ENCODE measurements at regions not wholly inside any gene's neighbourhood (a gene's known extent, or its start where the extent isn't known, plus 50 kb on each side); places are given as distances from the start of the nearest gene placed in this dataset.
"Not testable (repeated sequence)": the region's sequence is repeated elsewhere in the genome, so short reads cannot be mapped to it uniquely, and the experiment has no call there.

- DNase-seq (ENCODE audit: low read depth), result no peak
These were observed 785.5 kb upstream of the RAB6C start for GRCh38 chr2:129193961-129194360.

DNA sequence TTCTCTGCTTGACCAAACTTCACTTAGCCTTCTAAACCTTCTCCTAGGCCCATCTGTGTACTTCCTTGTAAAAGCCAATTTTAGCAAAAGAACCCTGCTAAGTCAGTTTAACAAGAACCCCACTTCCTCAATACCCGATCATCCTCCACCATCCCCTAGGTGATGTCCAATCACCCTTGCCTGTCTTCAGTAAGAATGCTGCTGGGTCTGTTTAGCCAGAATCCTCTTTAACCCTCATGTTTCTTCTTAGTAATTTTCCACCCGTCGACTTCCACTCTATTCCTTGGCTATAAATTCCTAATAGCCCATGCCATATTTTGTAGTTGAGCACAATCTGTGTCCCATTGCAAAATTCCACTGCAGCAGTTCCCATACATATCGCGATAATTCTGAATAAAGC, 780.0 kb upstream of the RAB6C start:
- no peak for DNase-seq (ENCODE audit: low read depth)

- no peak for DNase-seq (ENCODE audit: low read depth)
These were observed 777.8 kb upstream of the RAB6C start for GRCh38 chr2:129201696-129202095.

DNA sequence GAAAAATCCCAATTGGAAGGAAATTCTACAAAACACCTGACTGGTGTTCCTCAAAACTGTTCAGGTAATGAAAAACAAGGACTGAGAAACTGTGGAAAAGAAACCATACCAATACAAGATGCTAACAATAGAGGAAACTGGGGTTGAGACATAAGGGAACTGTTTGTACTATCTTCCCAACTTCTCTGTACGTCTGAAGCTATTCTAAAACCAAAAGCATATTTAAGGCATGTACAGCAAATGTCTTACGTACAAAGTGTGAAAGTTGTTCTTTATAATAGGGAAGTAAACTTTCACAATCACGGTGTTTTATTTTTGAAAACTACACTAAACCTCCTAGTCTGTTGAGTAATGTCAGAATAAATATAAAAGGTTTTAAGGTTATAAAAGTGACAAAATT, 776.1 kb upstream of the RAB6C start:
- no peak for DNase-seq (ENCODE audit: low read depth)

DNA sequence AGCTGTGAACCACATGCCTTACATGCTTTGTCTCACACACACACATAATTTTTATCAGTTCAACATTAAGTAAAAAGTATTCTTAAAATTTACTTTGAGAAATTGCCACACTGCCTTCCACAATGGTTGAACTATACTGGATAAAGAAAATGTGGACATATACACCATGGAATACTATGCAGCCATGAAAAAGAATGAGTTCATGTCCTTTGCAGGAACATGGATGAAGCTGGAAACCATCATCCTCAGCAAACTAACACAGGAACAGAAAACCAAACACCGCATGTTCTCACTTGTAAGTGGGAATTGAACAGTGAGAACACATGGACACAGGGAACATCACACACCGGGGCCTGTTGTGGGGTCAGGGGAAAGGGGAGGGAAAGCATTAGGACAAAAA, 774.9 kb upstream of the RAB6C start:
- DNase-seq (ENCODE audit: low read depth), result not testable (repeated sequence)

GRCh38 chr2:129205176-129205575, 774.3 kb upstream of the RAB6C start:
- DNase-seq (ENCODE audit: low read depth), result no peak

DNA sequence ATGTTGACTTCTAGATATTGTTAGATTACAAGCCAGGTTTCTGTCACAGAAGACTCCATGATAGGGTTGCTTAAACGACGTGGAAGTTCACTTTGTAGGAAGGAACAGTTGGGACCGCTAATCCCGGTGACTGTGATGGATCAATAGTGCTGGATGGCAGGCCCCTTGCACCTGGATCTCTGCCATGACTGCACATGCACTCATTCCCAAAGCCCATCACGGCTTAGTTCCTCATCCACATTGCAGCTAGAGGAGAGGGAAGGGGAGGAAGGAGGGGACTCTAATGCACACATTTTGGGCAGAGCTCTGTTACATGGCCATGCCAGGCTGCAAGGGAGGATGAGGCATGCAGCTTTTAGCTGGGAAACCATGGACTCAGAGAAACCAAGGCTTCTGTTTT, 773.7 kb upstream of the RAB6C start:
- no peak for DNase-seq (ENCODE audit: low read depth)

DNA sequence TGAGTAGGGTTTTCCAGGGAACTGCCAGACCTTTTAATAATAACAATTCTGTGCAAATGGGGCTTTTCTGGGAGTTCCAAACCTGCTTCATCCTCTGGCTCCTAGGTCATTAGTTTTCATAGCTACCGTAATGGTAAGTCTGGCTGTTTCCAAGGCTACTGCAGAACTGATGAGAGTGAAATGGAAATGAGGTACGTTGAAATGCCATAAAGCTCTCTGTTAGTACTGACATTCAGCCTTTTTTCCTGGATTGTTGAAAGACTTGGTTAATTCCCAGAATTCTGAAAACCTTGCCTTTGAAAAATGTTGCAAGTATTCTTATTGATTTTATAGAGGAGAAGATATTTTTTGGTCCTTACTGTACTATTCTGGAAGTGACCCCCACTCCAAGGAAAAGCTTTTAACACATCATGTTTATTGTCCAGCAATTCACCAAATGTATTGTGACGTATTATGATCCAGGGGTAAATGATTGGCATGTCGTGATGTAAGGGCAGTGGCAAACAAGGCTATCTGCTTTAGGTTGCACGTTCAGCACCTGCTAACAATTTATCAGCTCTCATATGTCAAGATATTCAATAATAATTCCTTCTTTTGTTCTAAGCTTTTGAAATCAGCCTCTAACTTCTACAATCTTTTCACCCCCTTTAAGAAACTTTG, 767.0 kb upstream of the RAB6C start:
- DNase-seq (ENCODE audit: low read depth), result no peak

- no peak for DNase-seq (ENCODE audit: low read depth)
These were observed 755.4 kb upstream of the RAB6C start for GRCh38 chr2:129224022-129224421.

DNA sequence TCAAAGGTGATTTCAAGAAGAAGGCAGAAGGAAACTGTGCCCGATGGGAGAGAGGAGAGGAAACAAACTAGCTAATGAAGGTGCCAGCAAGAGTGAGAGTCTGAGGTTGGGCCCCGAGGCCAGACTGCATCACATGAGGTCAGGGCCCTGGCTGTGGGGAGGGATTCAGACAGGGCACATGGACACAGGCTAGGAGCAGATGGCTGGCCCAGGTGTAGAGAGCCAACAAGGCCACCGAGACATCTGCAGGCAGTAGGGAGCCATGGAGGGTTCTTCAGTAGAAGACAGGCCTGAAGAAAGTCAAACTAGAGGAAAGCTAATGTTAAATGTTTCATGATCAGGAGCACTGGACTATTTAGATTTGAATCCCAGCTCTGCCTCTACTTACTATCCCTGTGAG, 755.0 kb upstream of the RAB6C start:
- DNase-seq (ENCODE audit: low read depth), result no peak

GRCh38 chr2:129229196-129229595, 750.3 kb upstream of the RAB6C start:
- DNase-seq (ENCODE audit: low read depth), result no peak

DNA sequence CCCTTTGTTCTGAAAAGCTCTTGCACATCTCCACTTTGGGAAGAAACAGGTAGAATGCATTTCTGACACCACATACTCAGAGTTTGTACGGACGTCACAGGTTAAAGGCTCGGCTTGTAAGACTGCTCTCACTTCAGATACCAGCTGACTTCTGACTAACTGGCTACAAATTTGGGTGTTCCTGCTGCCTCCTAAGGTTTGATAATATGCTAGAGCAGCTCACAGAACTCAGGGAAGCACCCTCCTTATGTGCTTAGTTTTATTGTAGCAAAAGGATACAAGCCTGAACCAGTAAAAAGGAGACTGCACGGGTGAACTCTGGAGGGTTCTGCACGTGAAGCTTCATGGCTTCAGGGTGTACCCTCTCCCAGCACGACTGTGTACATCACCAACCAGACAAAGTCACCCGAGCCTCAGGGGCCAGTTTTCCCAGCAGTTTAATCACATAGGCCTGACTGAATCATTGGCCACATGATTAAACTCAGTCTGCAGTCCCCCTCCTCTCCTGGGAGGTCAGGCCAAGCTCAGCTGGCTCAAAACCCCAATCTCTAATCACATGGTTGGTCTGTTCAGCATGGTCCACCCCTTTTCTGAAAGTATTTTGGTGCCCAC, 749.5 kb upstream of the RAB6C start:
- no peak for DNase-seq (ENCODE audit: low read depth)

GRCh38 chr2:129231924-129232323, 747.5 kb upstream of the RAB6C start:
- no peak for DNase-seq (ENCODE audit: low read depth)

GRCh38 chr2:129233166-129233565, 746.3 kb upstream of the RAB6C start:
- DNase-seq (ENCODE audit: low read depth), result no peak

GRCh38 chr2:129233751-129234406, 745.6 kb upstream of the RAB6C start:
- no peak for DNase-seq (ENCODE audit: low read depth)

GRCh38 chr2:129236601-129237000, 742.9 kb upstream of the RAB6C start:
- DNase-seq (ENCODE audit: low read depth), result no peak

- peak; percentile 31 for DNase-seq (ENCODE audit: low read depth)
These were observed 741.3 kb upstream of the RAB6C start for GRCh38 chr2:129237966-129238725.

DNA sequence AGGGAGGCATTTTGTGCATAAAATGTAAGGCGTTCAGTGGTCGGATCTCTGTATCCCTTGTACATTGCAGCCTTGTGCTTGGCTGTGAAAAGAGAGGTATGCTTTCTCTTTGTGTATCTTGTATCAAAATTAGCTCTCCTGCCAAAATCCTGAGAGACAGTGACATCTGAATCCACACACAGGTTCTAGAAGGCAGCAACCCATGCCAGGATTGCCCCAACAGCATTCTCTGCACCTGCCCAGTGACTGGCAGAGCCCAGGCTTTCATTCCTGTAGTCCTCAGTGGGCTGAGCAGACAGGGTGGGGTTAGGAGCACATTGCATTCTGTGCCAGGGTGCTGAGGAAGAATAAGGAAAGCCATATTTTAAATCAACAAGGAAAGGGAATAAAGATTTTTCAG, 740.3 kb upstream of the RAB6C start:
- DNase-seq (ENCODE audit: low read depth), result no peak

DNA sequence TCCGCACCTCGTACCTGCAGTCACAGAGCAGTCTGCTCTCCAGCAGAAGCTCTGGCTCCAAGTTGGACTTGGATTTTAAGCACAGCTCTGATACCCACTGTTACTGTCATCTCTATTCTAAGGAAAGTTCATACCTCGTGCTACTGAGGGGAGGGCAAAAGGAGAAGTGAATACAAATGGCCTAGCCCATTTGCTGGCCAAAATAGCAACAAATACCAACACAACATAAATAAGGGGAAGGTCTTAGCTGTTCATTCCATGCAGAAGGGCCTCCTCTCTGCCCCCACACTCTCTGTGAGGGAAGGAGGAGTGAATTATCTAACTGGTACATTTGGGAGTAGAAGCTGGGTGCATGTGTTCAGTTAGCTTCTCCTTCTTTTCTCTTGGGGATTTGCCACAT, 739.4 kb upstream of the RAB6C start:
- DNase-seq (ENCODE audit: low read depth), result no peak

DNA sequence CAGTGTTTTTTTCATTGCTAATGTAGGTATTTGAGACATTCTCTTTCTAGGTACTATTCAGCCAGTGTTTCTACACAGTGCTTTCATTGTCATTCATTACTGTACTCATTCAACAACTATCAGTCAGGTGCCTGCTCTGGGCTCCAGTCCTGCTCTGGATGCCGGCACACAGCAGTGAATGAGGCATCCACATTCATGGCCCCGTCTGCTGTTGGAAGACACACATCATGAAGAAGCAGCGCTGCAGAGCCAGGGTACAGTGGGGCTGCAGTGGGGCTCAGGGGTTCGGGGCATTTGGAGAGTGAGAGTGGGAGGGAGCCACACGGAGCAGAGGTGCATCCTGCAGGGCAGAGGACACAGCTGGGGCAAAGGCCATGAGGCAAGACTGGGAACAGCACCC, 737.2 kb upstream of the RAB6C start:
- DNase-seq (ENCODE audit: low read depth), result no peak

GRCh38 chr2:129247751-129248150, 731.7 kb upstream of the RAB6C start:
- no peak for DNase-seq (ENCODE audit: low read depth)

GRCh38 chr2:129248198-129248597, 731.3 kb upstream of the RAB6C start:
- no peak for DNase-seq (ENCODE audit: low read depth)
